ENCODE measurements at regions not wholly inside any gene's neighbourhood (a gene's known extent, or its start where the extent isn't known, plus 50 kb on each side); places are given as distances from the start of the nearest gene placed in this dataset.
"Not testable (repeated sequence)": the region's sequence is repeated elsewhere in the genome, so short reads cannot be mapped to it uniquely, and the experiment has no call there.

DNA sequence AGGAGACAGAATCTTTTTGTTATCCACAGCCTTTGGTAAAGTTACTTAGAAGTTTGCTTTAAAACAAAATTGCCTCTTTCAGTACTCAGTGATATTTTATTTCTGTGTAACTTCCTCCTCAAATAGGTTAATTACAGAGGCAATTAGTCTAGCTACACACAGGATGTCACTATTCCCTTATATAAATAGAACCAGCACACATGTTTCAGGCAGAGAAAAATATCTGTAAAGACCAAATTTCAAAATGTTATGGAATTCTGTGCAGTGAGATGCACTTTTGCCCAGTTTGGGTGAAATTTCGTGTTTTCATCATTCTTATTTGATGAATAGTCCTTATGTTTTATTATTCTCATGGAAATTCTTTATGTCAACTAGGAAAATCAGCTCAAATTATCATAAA lies 410.6 kb upstream of the SOX5 start:
- no peak for FAIRE-seq
- TF ChIP-seq CTCF (IDR thresholded peaks at IDR 0.05; ENCODE audit: insufficient read depth, low read length, severe bottlenecking), result no peak

DNA sequence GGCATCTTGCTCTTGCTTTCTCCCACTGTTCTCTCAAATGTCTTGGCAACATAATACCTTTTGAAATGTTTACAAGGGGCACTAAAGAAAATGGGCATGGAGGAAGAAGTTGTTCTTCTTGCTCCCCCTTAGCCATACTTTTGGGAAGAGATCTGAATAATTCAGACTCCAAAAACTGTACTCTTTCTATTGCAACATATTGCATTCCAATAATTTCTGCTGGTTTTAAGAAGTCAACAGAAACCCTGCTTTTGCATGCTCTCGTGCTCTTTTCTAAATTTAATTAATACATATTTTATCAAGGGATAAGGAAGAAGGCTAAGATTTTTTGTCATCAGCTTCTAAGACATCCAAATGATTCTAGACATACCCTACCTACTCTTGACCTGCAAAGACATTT lies 409.9 kb upstream of the SOX5 start:
- TF ChIP-seq CTCF (IDR thresholded peaks at IDR 0.05; ENCODE audit: insufficient read depth, low read length, severe bottlenecking), result no peak
- Histone ChIP-seq H3K27me3 (ENCODE audit: control insufficient read depth, insufficient read depth, low read length) (no peaks in the 10 kb centered on the region), H3K4me3 (ENCODE audit: low read depth, low read length) (no peak overlapping the region), H3K36me3 (ENCODE audit: control insufficient read depth, insufficient read depth, low read length) (no peaks in the 10 kb centered on the region)
- FAIRE-seq (no peak), DNase-seq (ENCODE audit: low read depth) (no peak)

More for the DNA sequence above, 410.6 kb upstream of the SOX5 start:
- H3K4me3 ChIP-seq (ENCODE audit: low read depth, low read length), result no peak overlapping the region
- no peaks in the 10 kb centered on the region for H3K36me3 ChIP-seq (ENCODE audit: control insufficient read depth, insufficient read depth, low read length)
- no peaks in the 10 kb centered on the region for H3K27me3 ChIP-seq (ENCODE audit: control insufficient read depth, insufficient read depth, low read length)
- no peak for DNase-seq (ENCODE audit: low read depth)

DNA sequence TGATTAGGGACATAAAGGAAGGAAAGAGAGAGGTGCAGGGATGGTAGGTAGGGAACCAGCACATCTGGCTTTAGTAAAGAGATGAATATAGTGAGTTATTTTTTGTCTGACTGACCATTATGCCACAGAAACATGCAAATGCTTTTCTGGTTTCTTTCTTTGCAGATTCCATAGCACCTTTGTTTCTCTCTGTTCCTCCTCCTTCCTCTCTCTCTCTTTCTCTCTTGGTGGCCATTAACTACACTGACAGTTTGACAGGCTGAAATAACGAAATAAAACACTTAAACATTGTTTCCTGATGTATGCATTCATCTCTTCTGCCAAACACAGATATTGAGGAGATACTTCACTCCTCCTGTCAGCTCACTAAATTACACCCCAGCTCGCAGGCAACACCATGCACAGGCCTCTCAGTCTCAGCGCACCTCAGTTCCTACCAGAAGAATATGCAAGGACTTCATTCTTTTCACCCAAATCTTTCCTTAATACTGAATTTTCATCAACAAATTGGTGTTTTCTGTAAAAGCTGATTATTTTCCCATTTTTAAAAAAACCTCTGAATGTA lies 406.9 kb upstream of the SOX5 start:
- no peak for FAIRE-seq
- H3K36me3 ChIP-seq (ENCODE audit: control insufficient read depth, insufficient read depth, low read length), result no peaks in the 10 kb centered on the region

DNA sequence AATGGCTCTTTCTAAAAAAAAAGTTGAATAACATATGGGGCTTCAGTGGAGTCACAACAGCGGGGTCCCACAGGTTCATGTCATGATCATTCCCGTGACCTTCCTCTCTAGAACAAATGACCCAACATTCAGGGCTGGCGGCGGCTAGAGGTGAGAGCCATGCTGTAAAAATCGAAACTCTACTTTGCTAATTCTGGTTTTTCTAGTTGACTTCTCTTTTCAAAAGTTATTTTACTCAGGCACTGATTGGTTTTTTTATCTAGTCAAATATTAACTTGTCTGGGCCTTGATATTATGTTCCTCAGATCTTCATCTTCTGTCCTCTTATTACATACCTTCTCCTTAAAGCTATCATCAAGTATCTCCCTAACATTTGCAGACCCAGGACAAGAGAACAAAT lies 402.9 kb upstream of the SOX5 start:
- no peak for FAIRE-seq
- no peak for DNase-seq (ENCODE audit: low read depth)
- Histone ChIP-seq H3K36me3 (ENCODE audit: control insufficient read depth, insufficient read depth, low read length) (no peaks in the 10 kb centered on the region), H3K4me3 (ENCODE audit: low read depth, low read length) (no peak overlapping the region), H3K27me3 (ENCODE audit: control insufficient read depth, insufficient read depth, low read length) (no peaks in the 10 kb centered on the region)
- no peak for TF ChIP-seq CTCF (IDR thresholded peaks at IDR 0.05; ENCODE audit: insufficient read depth, low read length, severe bottlenecking)

More for the DNA sequence above, 406.9 kb upstream of the SOX5 start:
- Histone ChIP-seq H3K4me3 (ENCODE audit: low read depth, low read length) (no peak overlapping the region), H3K27me3 (ENCODE audit: control insufficient read depth, insufficient read depth, low read length) (no peaks in the 10 kb centered on the region)
- DNase-seq (ENCODE audit: low read depth), result no peak
- TF ChIP-seq CTCF (IDR thresholded peaks at IDR 0.05; ENCODE audit: insufficient read depth, low read length, severe bottlenecking), result no peak

GRCh38 chr12:24349051-24349799 lies 399.8 kb upstream of the SOX5 start:
- no peak for TF ChIP-seq CTCF (IDR thresholded peaks at IDR 0.05; ENCODE audit: insufficient read depth, low read length, severe bottlenecking)
- no peaks in the 10 kb centered on the region for H3K36me3 ChIP-seq (ENCODE audit: control insufficient read depth, insufficient read depth, low read length)
- H3K4me3 ChIP-seq (ENCODE audit: low read depth, low read length), result no peak overlapping the region
- DNase-seq (ENCODE audit: low read depth) (peak; percentile 39), FAIRE-seq (no peak)
- no peaks in the 10 kb centered on the region for H3K27me3 ChIP-seq (ENCODE audit: control insufficient read depth, insufficient read depth, low read length)

DNA sequence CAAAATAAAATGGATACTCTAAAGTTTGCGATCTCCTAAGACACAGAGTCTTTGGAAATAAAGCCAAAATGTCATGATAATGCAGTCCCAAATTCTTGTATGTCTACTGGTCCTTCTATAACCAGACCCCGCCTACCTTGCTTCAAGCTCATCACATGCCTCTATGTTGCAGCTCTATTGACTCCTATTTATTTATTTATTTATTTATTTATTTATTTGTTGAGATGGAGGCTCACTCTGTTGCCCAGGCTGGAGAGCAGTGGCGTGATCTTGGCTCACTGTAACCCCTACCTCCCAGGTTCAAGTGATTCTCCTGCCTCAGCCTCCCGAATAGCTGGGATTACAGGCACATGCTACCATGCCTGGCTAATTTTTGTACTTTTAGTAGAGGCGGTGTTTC lies 398.7 kb upstream of the SOX5 start:
- not testable (repeated sequence) for DNase-seq (ENCODE audit: low read depth); H3K27me3 ChIP-seq (ENCODE audit: control insufficient read depth, insufficient read depth, low read length); H3K4me3 ChIP-seq (ENCODE audit: low read depth, low read length); H3K36me3 ChIP-seq (ENCODE audit: control insufficient read depth, insufficient read depth, low read length); FAIRE-seq

Measured in bronchial epithelial cell (primary cell).